Muscle layer of colon (tissue), 2 donors: ENCODE measurements at regions not wholly inside any gene's neighbourhood (a gene's known extent, or its start where the extent isn't known, plus 50 kb on each side); places are given as distances from the start of the nearest gene placed in this dataset.

ENCODE experiments used
- H3K27ac ChIP-seq: one replicate; pipeline ENCODE4 v1.7.0; 2013; ENCODE audit warnings: low read depth, mild to moderate bottlenecking, low read length, moderate library complexity
- H3K27me3 ChIP-seq, 2 donors: one replicate each; pipeline ENCODE4 v1.7.0; 2013; ENCODE audit warnings: low read length in 2 of 2, mild to moderate bottlenecking in 2 of 2; ENCODE audit not compliant: insufficient read depth in 2 of 2, control insufficient read depth in 1 of 2
- H3K36me3 ChIP-seq: one replicate; pipeline ENCODE4 v1.7.0; 2013; ENCODE audit warnings: mild to moderate bottlenecking, low read length; ENCODE audit not compliant: insufficient read depth
- H3K4me1 ChIP-seq: one replicate; pipeline ENCODE4 v1.7.0; 2013; ENCODE audit warnings: mild to moderate bottlenecking, low read length; ENCODE audit not compliant: insufficient read depth
- H3K4me3 ChIP-seq, 2 donors: one replicate each; pipeline ENCODE4 v1.7.0; 2013; ENCODE audit warnings: low read length in 2 of 2, low read depth in 1 of 2, mild to moderate bottlenecking in 1 of 2, moderate library complexity in 1 of 2
- H3K9ac ChIP-seq: one replicate; pipeline ENCODE4 v1.7.0; 2013; ENCODE audit warnings: low read length
- H3K9me3 ChIP-seq: one replicate; pipeline ENCODE4 v1.7.0; 2013; ENCODE audit warnings: mild to moderate bottlenecking, low read length
- donor health status: abdominal sarcoma.
- donor health status: Adenocarcinoma of cecum.

DNA sequence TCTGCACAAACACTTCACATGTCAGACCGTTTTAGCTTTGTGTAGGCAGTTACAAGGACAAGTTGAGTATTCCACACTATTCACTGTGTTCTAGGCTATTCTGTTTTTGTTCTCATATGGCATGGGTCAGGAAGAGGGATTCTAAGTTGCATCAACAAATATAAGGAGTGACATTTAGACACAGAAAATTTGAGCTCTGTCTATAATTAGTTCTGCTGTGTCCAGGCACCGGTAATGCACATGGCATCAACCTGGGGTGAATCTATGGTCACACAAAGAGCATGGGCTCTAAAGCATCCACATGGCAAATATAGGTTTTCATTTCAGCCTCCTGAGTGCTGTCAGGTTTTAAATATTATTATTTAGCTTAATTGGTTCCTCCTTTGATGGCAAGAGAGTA, 130.4 kb upstream of the PMFBP1 start:
- no peaks in the 10 kb centered on the region for H3K27me3 ChIP-seq
- no peak overlapping the region for H3K4me3 ChIP-seq
- H3K4me1 ChIP-seq = no peaks in the 10 kb centered on the region
- no peaks in the 10 kb centered on the region for H3K36me3 ChIP-seq
- no peak overlapping the region for H3K9ac ChIP-seq
- no peak overlapping the region for H3K27ac ChIP-seq
- no peaks in the 10 kb centered on the region for H3K9me3 ChIP-seq

GRCh38 chr16:72301523-72302236, 129.7 kb upstream of the PMFBP1 start:
- Histone ChIP-seq H3K4me1 (no peaks in the 10 kb centered on the region), H3K27me3 (no peaks in the 10 kb centered on the region), H3K9me3 (no peaks in the 10 kb centered on the region), H3K27ac (no peak overlapping the region), H3K9ac (no peak overlapping the region), H3K36me3 (no peaks in the 10 kb centered on the region), H3K4me3 (no peak overlapping the region)

GRCh38 chr16:72300892-72301291, 128.9 kb upstream of the PMFBP1 start:
- no peaks in the 10 kb centered on the region for H3K36me3 ChIP-seq
- H3K4me3 ChIP-seq = no peak overlapping the region
- H3K9me3 ChIP-seq = no peaks in the 10 kb centered on the region
- H3K27ac ChIP-seq = no peak overlapping the region
- no peaks in the 10 kb centered on the region for H3K4me1 ChIP-seq
- H3K9ac ChIP-seq = no peak overlapping the region
- H3K27me3 ChIP-seq = no peaks in the 10 kb centered on the region

GRCh38 chr16:72299684-72300243, 127.8 kb upstream of the PMFBP1 start:
- Histone ChIP-seq H3K9me3 (no peaks in the 10 kb centered on the region), H3K36me3 (no peaks in the 10 kb centered on the region), H3K4me3 (no peak overlapping the region), H3K4me1 (no peaks in the 10 kb centered on the region), H3K27ac (no peak overlapping the region), H3K27me3 (no peaks in the 10 kb centered on the region), H3K9ac (no peak overlapping the region)

DNA sequence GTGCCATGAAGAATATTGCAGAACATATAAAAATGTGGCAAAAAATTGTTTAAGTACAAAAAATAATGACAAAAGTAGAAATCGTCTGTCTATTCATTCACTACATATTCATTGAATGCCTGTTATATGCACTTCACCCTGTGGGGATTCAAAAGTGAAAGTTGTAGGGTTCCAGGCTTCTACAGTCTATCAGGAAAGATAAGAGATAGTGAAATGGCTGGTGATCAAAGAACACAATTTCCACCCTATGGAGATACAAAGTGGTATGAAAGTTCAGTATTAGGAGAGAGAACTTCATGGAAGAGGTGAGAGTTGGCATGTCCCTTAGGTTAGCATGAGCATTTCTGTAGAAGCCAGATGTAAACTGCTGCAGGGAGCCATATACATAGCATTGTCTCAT, 127.0 kb upstream of the PMFBP1 start:
- H3K9me3 ChIP-seq = no peaks in the 10 kb centered on the region
- no peaks in the 10 kb centered on the region for H3K36me3 ChIP-seq
- no peak overlapping the region for H3K27ac ChIP-seq
- H3K4me1 ChIP-seq = no peaks in the 10 kb centered on the region
- H3K4me3 ChIP-seq = no peak overlapping the region
- H3K9ac ChIP-seq = no peak overlapping the region
- no peaks in the 10 kb centered on the region for H3K27me3 ChIP-seq

GRCh38 chr16:72295914-72296313, 124.0 kb upstream of the PMFBP1 start:
- no peaks in the 10 kb centered on the region for H3K36me3 ChIP-seq
- no peak overlapping the region for H3K9ac ChIP-seq
- no peak overlapping the region for H3K4me3 ChIP-seq
- H3K9me3 ChIP-seq = no peaks in the 10 kb centered on the region
- peaks cover 12% of the 10 kb centered on the region for H3K4me1 ChIP-seq
- H3K27me3 ChIP-seq = no peaks in the 10 kb centered on the region
- H3K27ac ChIP-seq = no peak overlapping the region

GRCh38 chr16:72291531-72291981, 119.6 kb upstream of the PMFBP1 start:
- Histone ChIP-seq H3K4me1 (peaks cover 12% of the 10 kb centered on the region), H3K4me3 (no peak overlapping the region), H3K27me3 (no peaks in the 10 kb centered on the region), H3K9ac (no peak overlapping the region), H3K36me3 (no peaks in the 10 kb centered on the region), H3K9me3 (no peaks in the 10 kb centered on the region), H3K27ac (no peak overlapping the region)

- H3K9me3 ChIP-seq = no peaks in the 10 kb centered on the region
- H3K27me3 ChIP-seq = no peaks in the 10 kb centered on the region
- no peaks in the 10 kb centered on the region for H3K36me3 ChIP-seq
- H3K9ac ChIP-seq = no peak overlapping the region
- H3K4me1 ChIP-seq = peaks cover 12% of the 10 kb centered on the region
- H3K4me3 ChIP-seq = no peak overlapping the region
- H3K27ac ChIP-seq = no peak overlapping the region
Measured at GRCh38 chr16:72291121-72291520, 119.2 kb upstream of the PMFBP1 start.

DNA sequence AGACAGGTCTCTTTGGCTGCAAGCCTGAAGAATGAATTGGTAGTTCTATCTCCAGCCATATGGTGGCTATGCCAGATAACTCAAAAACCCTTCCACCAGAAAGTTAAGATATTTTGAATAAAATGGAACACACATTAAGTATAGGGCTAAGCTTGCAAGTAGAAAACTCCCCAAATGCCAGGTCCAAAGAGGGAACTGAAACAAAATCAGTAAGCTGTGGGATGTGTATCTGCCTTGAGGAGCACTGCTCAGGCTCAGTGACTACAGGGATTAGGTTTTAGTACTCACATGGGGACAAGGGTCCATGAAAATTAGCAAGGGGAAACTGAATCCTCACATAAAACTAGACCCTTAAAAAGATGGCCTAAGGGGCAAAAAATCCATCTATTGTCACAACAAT, 115.7 kb upstream of the PMFBP1 start:
- no peaks in the 10 kb centered on the region for H3K36me3 ChIP-seq
- H3K27me3 ChIP-seq = no peaks in the 10 kb centered on the region
- no peak overlapping the region for H3K27ac ChIP-seq
- no peak overlapping the region for H3K4me3 ChIP-seq
- H3K9me3 ChIP-seq = no peaks in the 10 kb centered on the region
- H3K4me1 ChIP-seq = peaks cover 12% of the 10 kb centered on the region
- H3K9ac ChIP-seq = no peak overlapping the region

DNA sequence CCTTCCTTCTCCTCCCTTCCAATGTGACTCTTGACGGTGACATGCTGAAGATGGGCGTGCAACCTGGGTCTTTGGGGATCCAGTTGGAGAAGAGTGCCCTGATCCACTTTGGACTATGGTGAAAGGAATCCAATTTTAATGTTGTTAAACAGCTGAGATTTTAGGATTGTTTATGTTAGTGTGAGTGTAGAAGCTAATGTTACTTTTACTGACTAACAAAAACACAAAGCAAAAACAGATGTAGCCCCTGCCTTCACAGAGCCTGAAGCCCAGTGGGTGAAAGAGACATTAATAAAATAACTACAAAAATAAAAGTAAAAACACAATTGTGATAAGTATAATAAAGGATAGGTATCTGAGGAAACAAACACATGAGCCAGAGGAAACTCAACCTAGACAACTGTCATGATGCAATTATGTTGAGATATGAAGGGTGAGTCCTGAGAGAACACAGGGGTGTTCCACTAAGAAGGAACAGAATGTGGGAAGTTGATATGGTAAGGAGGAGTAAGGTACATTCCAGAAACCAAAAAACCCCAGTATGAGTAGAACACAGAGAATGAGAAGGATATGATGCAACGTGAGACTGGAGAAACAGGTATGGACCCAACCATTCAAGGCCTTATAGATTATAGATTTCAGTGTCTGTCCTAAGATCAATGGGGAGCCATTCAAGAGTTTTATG, 115.1 kb upstream of the PMFBP1 start:
- no peak overlapping the region for H3K9ac ChIP-seq
- no peak overlapping the region for H3K4me3 ChIP-seq
- no peaks in the 10 kb centered on the region for H3K36me3 ChIP-seq
- H3K4me1 ChIP-seq = peaks cover 11% of the 10 kb centered on the region
- no peaks in the 10 kb centered on the region for H3K27me3 ChIP-seq
- H3K9me3 ChIP-seq = no peaks in the 10 kb centered on the region
- H3K27ac ChIP-seq = no peak overlapping the region

GRCh38 chr16:72285728-72286127, 113.8 kb upstream of the PMFBP1 start:
- no peaks in the 10 kb centered on the region for H3K36me3 ChIP-seq
- H3K9me3 ChIP-seq = no peaks in the 10 kb centered on the region
- no peak overlapping the region for H3K4me3 ChIP-seq
- H3K27ac ChIP-seq = no peak overlapping the region
- no peaks in the 10 kb centered on the region for H3K4me1 ChIP-seq
- no peaks in the 10 kb centered on the region for H3K27me3 ChIP-seq
- no peak overlapping the region for H3K9ac ChIP-seq
